WTC11 (cell line): ENCODE measurements at regions not wholly inside any gene's neighbourhood (a gene's known extent, or its start where the extent isn't known, plus 50 kb on each side); places are given as distances from the start of the nearest gene placed in this dataset.

ENCODE experiments used
- ATAC-seq: fragments of 200-7000 bp; cut with Tn5 transposase; 2 replicates; pipeline ENCODE4 v1.10.0; 2021; ENCODE audit warnings: mild to moderate bottlenecking, moderate library complexity
- CTCF ChIA-PET: fragments of 300-600 bp; sonication (Branson Sonifier 250); formaldehyde crosslinking; loops from one replicate; lab custom pipeline; 2021; ENCODE audit warnings: antibody characterized with exemption; lab: Charles Lee
- POLR2A ChIA-PET: fragments of 350-600 bp; sonication (Branson Sonifier 250); formaldehyde crosslinking; loops from one replicate; lab custom pipeline; 2021; ENCODE audit warnings: antibody characterized with exemption; lab: Charles Lee
- DNase-seq: peaks from one replicate; pipeline ENCODE4 v3.0.0; 2021; ENCODE audit warnings: low spot score
- H3K27ac Mint-ChIP-seq: 2 replicates; pipeline ENCODE4 v1.8.0; 2021; ENCODE audit warnings: mixed read lengths
- H3K27me3 Mint-ChIP-seq: 2 replicates; pipeline ENCODE4 v1.8.0; 2021; ENCODE audit warnings: low read depth, mild to moderate bottlenecking, moderate library complexity, mixed read lengths
- H3K36me3 Mint-ChIP-seq: 2 replicates; pipeline ENCODE4 v1.8.0; 2021; ENCODE audit warnings: mixed read lengths
- H3K4me1 Mint-ChIP-seq: 2 replicates; pipeline ENCODE4 v1.8.0; 2022; ENCODE audit warnings: mixed read lengths
- H3K4me3 Mint-ChIP-seq: 2 replicates; pipeline ENCODE4 v1.8.0; 2021; ENCODE audit warnings: mild to moderate bottlenecking, moderate library complexity, mixed read lengths
- H3K9me3 Mint-ChIP-seq: 2 replicates; pipeline ENCODE4 v1.8.0; 2021; ENCODE audit warnings: mixed read lengths
- ESRRA ChIP-seq: sonication (generic); formaldehyde crosslinking; IDR thresholded peaks from 2 replicates; pipeline ENCODE4 v1.8.1; 2022; ENCODE audit warnings: mild to moderate bottlenecking, missing genetic modification reagents, borderline replicate concordance
- IRF2 ChIP-seq: sonication (generic); formaldehyde crosslinking; IDR thresholded peaks from 2 replicates; pipeline ENCODE4 v1.8.0; 2022; ENCODE audit warnings: low read depth, missing genetic modification reagents, borderline replicate concordance
- PRRX2 ChIP-seq: fragments of 250-450 bp; sonication (Bioruptor Pico); IDR thresholded peaks from 2 replicates; pipeline ENCODE4 v1.8.0; 2021; ENCODE audit warnings: mild to moderate bottlenecking
- SP1 ChIP-seq: sonication (generic); formaldehyde crosslinking; conservative IDR thresholded peaks from 2 replicates; pipeline ENCODE4 v1.8.1; 2022; ENCODE audit warnings: missing genetic modification reagents
- TCF7 ChIP-seq: sonication (generic); formaldehyde crosslinking; IDR thresholded peaks from 2 replicates; pipeline ENCODE4 v1.8.0; 2022; ENCODE audit warnings: mild to moderate bottlenecking, low read depth, missing genetic modification reagents, moderate library complexity
- TEAD4 ChIP-seq: sonication (generic); formaldehyde crosslinking; IDR thresholded peaks from 2 replicates; pipeline ENCODE4 v1.8.0; 2022; ENCODE audit warnings: mild to moderate bottlenecking, missing genetic modification reagents
- TF ChIP-seq, protein P1 (sequence below): sonication (generic); formaldehyde crosslinking; IDR thresholded peaks from 2 replicates; pipeline ENCODE4 v1.8.0; 2023; ENCODE audit warnings: mild to moderate bottlenecking, missing genetic modification reagents
- TF ChIP-seq, protein P2 (sequence below): sonication (generic); formaldehyde crosslinking; conservative IDR thresholded peaks from 2 replicates; pipeline ENCODE4 v1.8.1; 2023; ENCODE audit warnings: mild to moderate bottlenecking, low read depth, missing genetic modification reagents, moderate library complexity
- TF ChIP-seq, protein P3 (sequence below): sonication (generic); formaldehyde crosslinking; IDR thresholded peaks from 2 replicates; pipeline ENCODE4 v1.8.1; 2023; ENCODE audit warnings: mild to moderate bottlenecking, moderate library complexity, missing genetic modification reagents
- TF ChIP-seq, protein P4 (sequence below): sonication (generic); formaldehyde crosslinking; IDR thresholded peaks from 2 replicates; pipeline ENCODE4 v1.8.0; 2023; ENCODE audit warnings: missing genetic modification reagents, mild to moderate bottlenecking, borderline replicate concordance
- TF ChIP-seq, protein P5 (sequence below): sonication (generic); formaldehyde crosslinking; conservative IDR thresholded peaks from 2 replicates; pipeline ENCODE4 v1.8.1; 2022; ENCODE audit warnings: mild to moderate bottlenecking, missing genetic modification reagents
- TF ChIP-seq, protein P6 (sequence below): sonication (generic); formaldehyde crosslinking; IDR thresholded peaks from 2 replicates; pipeline ENCODE4 v1.8.1; 2023; ENCODE audit warnings: mild to moderate bottlenecking, missing genetic modification reagents
- TF ChIP-seq, protein P7 (sequence below): sonication (generic); formaldehyde crosslinking; IDR thresholded peaks from 2 replicates; pipeline ENCODE4 v1.8.1; 2023; ENCODE audit warnings: mild to moderate bottlenecking, missing genetic modification reagents
- TF ChIP-seq, protein P8 (sequence below): sonication (generic); formaldehyde crosslinking; IDR thresholded peaks from 2 replicates; pipeline ENCODE4 v1.8.1; 2023; ENCODE audit warnings: mild to moderate bottlenecking, missing genetic modification reagents, moderate library complexity
- TF ChIP-seq, protein P9 (sequence below): fragments of 250-450 bp; sonication (Bioruptor Pico); IDR thresholded peaks from 2 replicates; pipeline ENCODE4 v1.9.0; 2021; ENCODE audit warnings: mild to moderate bottlenecking, borderline replicate concordance

DNA sequence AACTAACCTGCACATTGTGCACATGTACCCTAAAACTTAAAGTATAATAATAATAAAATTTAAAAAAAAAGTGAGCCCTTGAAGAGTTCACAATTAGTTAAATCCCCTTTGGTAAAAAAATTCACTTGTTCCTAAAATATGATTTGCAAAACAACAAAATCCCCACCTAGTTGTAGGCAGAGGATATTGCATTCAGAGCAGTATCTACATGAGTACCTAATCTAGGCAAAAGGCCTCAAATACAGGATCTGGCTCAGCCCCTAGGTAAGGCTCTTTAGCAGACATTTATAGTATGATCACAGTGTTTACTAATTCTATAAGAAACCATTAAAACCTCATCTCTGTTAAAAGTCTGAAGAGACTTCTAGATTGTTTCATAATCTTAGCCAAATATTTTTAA is 89.3 kb upstream of the CCDC80 start:
- ChIA-PET CTCF (no interaction called here), POLR2A (no interaction called here)
- H3K4me3 Mint-ChIP-seq: no peak overlapping the region
- H3K4me1 Mint-ChIP-seq: no peaks in the 10 kb centered on the region
- ATAC-seq (no peak), DNase-seq (no peak)
- TF ChIP-seq, protein P1, sequence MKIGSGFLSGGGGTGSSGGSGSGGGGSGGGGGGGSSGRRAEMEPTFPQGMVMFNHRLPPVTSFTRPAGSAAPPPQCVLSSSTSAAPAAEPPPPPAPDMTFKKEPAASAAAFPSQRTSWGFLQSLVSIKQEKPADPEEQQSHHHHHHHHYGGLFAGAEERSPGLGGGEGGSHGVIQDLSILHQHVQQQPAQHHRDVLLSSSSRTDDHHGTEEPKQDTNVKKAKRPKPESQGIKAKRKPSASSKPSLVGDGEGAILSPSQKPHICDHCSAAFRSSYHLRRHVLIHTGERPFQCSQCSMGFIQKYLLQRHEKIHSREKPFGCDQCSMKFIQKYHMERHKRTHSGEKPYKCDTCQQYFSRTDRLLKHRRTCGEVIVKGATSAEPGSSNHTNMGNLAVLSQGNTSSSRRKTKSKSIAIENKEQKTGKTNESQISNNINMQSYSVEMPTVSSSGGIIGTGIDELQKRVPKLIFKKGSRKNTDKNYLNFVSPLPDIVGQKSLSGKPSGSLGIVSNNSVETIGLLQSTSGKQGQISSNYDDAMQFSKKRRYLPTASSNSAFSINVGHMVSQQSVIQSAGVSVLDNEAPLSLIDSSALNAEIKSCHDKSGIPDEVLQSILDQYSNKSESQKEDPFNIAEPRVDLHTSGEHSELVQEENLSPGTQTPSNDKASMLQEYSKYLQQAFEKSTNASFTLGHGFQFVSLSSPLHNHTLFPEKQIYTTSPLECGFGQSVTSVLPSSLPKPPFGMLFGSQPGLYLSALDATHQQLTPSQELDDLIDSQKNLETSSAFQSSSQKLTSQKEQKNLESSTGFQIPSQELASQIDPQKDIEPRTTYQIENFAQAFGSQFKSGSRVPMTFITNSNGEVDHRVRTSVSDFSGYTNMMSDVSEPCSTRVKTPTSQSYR (CRISPR knock-in tag): no peak
- no peak for TF ChIP-seq PRRX2 (CRISPR knock-in tag)
- no peak for TF ChIP-seq ESRRA (CRISPR knock-in tag)
- TF ChIP-seq, protein P2, sequence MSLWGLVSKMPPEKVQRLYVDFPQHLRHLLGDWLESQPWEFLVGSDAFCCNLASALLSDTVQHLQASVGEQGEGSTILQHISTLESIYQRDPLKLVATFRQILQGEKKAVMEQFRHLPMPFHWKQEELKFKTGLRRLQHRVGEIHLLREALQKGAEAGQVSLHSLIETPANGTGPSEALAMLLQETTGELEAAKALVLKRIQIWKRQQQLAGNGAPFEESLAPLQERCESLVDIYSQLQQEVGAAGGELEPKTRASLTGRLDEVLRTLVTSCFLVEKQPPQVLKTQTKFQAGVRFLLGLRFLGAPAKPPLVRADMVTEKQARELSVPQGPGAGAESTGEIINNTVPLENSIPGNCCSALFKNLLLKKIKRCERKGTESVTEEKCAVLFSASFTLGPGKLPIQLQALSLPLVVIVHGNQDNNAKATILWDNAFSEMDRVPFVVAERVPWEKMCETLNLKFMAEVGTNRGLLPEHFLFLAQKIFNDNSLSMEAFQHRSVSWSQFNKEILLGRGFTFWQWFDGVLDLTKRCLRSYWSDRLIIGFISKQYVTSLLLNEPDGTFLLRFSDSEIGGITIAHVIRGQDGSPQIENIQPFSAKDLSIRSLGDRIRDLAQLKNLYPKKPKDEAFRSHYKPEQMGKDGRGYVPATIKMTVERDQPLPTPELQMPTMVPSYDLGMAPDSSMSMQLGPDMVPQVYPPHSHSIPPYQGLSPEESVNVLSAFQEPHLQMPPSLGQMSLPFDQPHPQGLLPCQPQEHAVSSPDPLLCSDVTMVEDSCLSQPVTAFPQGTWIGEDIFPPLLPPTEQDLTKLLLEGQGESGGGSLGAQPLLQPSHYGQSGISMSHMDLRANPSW (CRISPR knock-in tag): no peak
- TF ChIP-seq, protein P3, sequence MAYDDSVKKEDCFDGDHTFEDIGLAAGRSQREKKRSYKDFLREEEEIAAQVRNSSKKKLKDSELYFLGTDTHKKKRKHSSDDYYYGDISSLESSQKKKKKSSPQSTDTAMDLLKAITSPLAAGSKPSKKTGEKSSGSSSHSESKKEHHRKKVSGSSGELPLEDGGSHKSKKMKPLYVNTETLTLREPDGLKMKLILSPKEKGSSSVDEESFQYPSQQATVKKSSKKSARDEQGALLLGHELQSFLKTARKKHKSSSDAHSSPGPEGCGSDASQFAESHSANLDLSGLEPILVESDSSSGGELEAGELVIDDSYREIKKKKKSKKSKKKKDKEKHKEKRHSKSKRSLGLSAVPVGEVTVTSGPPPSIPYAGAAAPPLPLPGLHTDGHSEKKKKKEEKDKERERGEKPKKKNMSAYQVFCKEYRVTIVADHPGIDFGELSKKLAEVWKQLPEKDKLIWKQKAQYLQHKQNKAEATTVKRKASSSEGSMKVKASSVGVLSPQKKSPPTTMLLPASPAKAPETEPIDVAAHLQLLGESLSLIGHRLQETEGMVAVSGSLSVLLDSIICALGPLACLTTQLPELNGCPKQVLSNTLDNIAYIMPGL (CRISPR knock-in tag): no peak
- TF ChIP-seq, protein P4, sequence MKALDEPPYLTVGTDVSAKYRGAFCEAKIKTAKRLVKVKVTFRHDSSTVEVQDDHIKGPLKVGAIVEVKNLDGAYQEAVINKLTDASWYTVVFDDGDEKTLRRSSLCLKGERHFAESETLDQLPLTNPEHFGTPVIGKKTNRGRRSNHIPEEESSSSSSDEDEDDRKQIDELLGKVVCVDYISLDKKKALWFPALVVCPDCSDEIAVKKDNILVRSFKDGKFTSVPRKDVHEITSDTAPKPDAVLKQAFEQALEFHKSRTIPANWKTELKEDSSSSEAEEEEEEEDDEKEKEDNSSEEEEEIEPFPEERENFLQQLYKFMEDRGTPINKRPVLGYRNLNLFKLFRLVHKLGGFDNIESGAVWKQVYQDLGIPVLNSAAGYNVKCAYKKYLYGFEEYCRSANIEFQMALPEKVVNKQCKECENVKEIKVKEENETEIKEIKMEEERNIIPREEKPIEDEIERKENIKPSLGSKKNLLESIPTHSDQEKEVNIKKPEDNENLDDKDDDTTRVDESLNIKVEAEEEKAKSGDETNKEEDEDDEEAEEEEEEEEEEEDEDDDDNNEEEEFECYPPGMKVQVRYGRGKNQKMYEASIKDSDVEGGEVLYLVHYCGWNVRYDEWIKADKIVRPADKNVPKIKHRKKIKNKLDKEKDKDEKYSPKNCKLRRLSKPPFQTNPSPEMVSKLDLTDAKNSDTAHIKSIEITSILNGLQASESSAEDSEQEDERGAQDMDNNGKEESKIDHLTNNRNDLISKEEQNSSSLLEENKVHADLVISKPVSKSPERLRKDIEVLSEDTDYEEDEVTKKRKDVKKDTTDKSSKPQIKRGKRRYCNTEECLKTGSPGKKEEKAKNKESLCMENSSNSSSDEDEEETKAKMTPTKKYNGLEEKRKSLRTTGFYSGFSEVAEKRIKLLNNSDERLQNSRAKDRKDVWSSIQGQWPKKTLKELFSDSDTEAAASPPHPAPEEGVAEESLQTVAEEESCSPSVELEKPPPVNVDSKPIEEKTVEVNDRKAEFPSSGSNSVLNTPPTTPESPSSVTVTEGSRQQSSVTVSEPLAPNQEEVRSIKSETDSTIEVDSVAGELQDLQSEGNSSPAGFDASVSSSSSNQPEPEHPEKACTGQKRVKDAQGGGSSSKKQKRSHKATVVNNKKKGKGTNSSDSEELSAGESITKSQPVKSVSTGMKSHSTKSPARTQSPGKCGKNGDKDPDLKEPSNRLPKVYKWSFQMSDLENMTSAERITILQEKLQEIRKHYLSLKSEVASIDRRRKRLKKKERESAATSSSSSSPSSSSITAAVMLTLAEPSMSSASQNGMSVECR: no peak
- no peak for TF ChIP-seq SP1
- TF ChIP-seq, protein P5, sequence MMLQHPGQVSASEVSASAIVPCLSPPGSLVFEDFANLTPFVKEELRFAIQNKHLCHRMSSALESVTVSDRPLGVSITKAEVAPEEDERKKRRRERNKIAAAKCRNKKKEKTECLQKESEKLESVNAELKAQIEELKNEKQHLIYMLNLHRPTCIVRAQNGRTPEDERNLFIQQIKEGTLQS (CRISPR knock-in tag): no peak
- no peak for TF ChIP-seq TEAD4 (CRISPR knock-in tag)
- TF ChIP-seq, protein P6, sequence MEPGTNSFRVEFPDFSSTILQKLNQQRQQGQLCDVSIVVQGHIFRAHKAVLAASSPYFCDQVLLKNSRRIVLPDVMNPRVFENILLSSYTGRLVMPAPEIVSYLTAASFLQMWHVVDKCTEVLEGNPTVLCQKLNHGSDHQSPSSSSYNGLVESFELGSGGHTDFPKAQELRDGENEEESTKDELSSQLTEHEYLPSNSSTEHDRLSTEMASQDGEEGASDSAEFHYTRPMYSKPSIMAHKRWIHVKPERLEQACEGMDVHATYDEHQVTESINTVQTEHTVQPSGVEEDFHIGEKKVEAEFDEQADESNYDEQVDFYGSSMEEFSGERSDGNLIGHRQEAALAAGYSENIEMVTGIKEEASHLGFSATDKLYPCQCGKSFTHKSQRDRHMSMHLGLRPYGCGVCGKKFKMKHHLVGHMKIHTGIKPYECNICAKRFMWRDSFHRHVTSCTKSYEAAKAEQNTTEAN (CRISPR knock-in tag): no peak
- TF ChIP-seq TCF7 (CRISPR knock-in tag): no peak
- TF ChIP-seq, protein P7, sequence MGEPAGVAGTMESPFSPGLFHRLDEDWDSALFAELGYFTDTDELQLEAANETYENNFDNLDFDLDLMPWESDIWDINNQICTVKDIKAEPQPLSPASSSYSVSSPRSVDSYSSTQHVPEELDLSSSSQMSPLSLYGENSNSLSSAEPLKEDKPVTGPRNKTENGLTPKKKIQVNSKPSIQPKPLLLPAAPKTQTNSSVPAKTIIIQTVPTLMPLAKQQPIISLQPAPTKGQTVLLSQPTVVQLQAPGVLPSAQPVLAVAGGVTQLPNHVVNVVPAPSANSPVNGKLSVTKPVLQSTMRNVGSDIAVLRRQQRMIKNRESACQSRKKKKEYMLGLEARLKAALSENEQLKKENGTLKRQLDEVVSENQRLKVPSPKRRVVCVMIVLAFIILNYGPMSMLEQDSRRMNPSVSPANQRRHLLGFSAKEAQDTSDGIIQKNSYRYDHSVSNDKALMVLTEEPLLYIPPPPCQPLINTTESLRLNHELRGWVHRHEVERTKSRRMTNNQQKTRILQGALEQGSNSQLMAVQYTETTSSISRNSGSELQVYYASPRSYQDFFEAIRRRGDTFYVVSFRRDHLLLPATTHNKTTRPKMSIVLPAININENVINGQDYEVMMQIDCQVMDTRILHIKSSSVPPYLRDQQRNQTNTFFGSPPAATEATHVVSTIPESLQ (CRISPR knock-in tag): no peak
- TF ChIP-seq, protein P8, sequence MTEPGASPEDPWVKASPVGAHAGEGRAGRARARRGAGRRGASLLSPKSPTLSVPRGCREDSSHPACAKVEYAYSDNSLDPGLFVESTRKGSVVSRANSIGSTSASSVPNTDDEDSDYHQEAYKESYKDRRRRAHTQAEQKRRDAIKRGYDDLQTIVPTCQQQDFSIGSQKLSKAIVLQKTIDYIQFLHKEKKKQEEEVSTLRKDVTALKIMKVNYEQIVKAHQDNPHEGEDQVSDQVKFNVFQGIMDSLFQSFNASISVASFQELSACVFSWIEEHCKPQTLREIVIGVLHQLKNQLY: no peak
- TF ChIP-seq, protein P9, sequence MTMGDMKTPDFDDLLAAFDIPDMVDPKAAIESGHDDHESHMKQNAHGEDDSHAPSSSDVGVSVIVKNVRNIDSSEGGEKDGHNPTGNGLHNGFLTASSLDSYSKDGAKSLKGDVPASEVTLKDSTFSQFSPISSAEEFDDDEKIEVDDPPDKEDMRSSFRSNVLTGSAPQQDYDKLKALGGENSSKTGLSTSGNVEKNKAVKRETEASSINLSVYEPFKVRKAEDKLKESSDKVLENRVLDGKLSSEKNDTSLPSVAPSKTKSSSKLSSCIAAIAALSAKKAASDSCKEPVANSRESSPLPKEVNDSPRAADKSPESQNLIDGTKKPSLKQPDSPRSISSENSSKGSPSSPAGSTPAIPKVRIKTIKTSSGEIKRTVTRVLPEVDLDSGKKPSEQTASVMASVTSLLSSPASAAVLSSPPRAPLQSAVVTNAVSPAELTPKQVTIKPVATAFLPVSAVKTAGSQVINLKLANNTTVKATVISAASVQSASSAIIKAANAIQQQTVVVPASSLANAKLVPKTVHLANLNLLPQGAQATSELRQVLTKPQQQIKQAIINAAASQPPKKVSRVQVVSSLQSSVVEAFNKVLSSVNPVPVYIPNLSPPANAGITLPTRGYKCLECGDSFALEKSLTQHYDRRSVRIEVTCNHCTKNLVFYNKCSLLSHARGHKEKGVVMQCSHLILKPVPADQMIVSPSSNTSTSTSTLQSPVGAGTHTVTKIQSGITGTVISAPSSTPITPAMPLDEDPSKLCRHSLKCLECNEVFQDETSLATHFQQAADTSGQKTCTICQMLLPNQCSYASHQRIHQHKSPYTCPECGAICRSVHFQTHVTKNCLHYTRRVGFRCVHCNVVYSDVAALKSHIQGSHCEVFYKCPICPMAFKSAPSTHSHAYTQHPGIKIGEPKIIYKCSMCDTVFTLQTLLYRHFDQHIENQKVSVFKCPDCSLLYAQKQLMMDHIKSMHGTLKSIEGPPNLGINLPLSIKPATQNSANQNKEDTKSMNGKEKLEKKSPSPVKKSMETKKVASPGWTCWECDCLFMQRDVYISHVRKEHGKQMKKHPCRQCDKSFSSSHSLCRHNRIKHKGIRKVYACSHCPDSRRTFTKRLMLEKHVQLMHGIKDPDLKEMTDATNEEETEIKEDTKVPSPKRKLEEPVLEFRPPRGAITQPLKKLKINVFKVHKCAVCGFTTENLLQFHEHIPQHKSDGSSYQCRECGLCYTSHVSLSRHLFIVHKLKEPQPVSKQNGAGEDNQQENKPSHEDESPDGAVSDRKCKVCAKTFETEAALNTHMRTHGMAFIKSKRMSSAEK (CRISPR knock-in tag): no peak
- TF ChIP-seq IRF2 (CRISPR knock-in tag): no peak
- peaks cover 11% of the 10 kb centered on the region for H3K9me3 Mint-ChIP-seq
- H3K36me3 Mint-ChIP-seq: 0 out of 2 replicates have a peak, but pooled peaks cover 2% of the 10 kb centered on the region
- no peaks in the 10 kb centered on the region for H3K27me3 Mint-ChIP-seq
- no peak overlapping the region for H3K27ac Mint-ChIP-seq
